Right lobe of liver (tissue), 6 donors: ENCODE measurements at regions not wholly inside any gene's neighbourhood (a gene's known extent, or its start where the extent isn't known, plus 50 kb on each side); places are given as distances from the start of the nearest gene placed in this dataset.

ENCODE experiments used
- ATAC-seq, 4 donors: fragments of 200-7000 bp; cut with Tn5 transposase; one replicate each; pipeline ENCODE4 v1.9.1; 2020; ENCODE audit warnings: mild to moderate bottlenecking in 4 of 4, moderate library complexity in 4 of 4
- DNase-seq, 3 donors: peaks; one replicate each; pipeline ENCODE4 v3.0.0-alpha.2; 2020
- H3K27ac ChIP-seq, 3 donors: fragments of 200-600 bp; one replicate each; pipeline ENCODE4 v1.8.0; 2022
- H3K27me3 ChIP-seq, 2 donors: fragments of 200-600 bp; one replicate each; pipeline ENCODE4 v1.8.0; 2022
- H3K36me3 ChIP-seq, 4 donors: fragments of 200-600 bp; sonication (generic) in 1 of 4; one replicate each; pipeline versions ENCODE4 v1.5.1 to v1.8.0; 2017 to 2022; ENCODE audit warnings: control low read depth in 1 of 4
- H3K4me1 ChIP-seq, 4 donors: fragments of 200-600 bp; sonication (generic) in 1 of 4; one replicate each; pipeline versions ENCODE4 v1.5.1 to v1.8.0; 2017 to 2022; ENCODE audit warnings: control low read depth in 1 of 4
- H3K4me3 ChIP-seq, 3 donors: fragments of 200-600 bp; one replicate each; pipeline ENCODE4 v1.8.0; 2022
- H3K9me3 ChIP-seq, 4 donors: fragments of 200-600 bp; sonication (generic) in 1 of 4; one replicate each; pipeline versions ENCODE4 v1.5.1 to v1.8.0; 2017 to 2022; ENCODE audit warnings: control low read depth in 1 of 4
- CTCF ChIP-seq, 4 donors: fragments of 200-600 bp in 3 of 4; fragments of 450-650 bp in 1 of 4; IDR thresholded peaks; one replicate each; pipeline versions ENCODE4 v1.5.1 to v1.8.0; 2016 to 2022; ENCODE audit warnings: antibody characterized with exemption in 4 of 4, mild to moderate bottlenecking in 2 of 4
- POLR2A ChIP-seq: fragments of 450-650 bp; IDR thresholded peaks from one replicate; pipeline ENCODE4 v1.6.1; 2017; ENCODE audit warnings: antibody characterized with exemption, mild to moderate bottlenecking
- WGBS: methylation state at CpG from one replicate; pipeline ENCODE4 v1.1.6; 2018; ENCODE audit warnings: low coverage, low lambda C conversion rate; ENCODE audit not compliant: insufficient coverage; ENCODE audit errors: missing lambda C conversion rate; 5-methylcytosine and 5-hydroxymethylcytosine counted together
- intact Hi-C, 2 donors: fragments of 100-400 bp; cut with DNase I; formaldehyde crosslinking; loops; one replicate each; pipeline versions ENCODE4 v1.11.2 to v1.14.1; 2022
- donor health status: DM: no; HTN: yes; CAD: no.
- donor health status: DM: no; HTN: no; CAD: no.
- donor health status: DM: no; HTN: no; CAD: no.
- donor health status: DM: no; HTN: yes; CAD: no.
- donor health status: DM: no; HTN: yes; CAD: no.

- ATAC-seq (no peak), DNase-seq (no peak)
- Histone ChIP-seq H3K4me1 (no peaks in the 10 kb centered on the region), H3K4me3 (no peak overlapping the region), H3K27me3 (no peaks in the 10 kb centered on the region), H3K27ac (no peak overlapping the region), H3K36me3 (no peaks in the 10 kb centered on the region), H3K9me3 (no peaks in the 10 kb centered on the region)
- intact Hi-C loops, result no loop called here
- TF ChIP-seq POLR2A, result no peak
- TF ChIP-seq CTCF (IDR thresholded peaks at IDR 0.05), result no peak
These were observed 181.0 kb upstream of the RSPO3 start for GRCh38 chr6:126937426-126937825.

GRCh38 chr6:126939784-126940183 is 178.7 kb upstream of the RSPO3 start:
- no peaks in the 10 kb centered on the region for H3K4me1 ChIP-seq
- intact Hi-C loops, result no loop called here
- no peaks in the 10 kb centered on the region for H3K36me3 ChIP-seq
- no peak overlapping the region for H3K4me3 ChIP-seq
- ATAC-seq (no peak), DNase-seq (no peak)
- H3K27ac ChIP-seq, result no peak overlapping the region
- 56% methylated on average over 3 of the region's 3 CpGs for WGBS
- H3K9me3 ChIP-seq, result no peaks in the 10 kb centered on the region
- no peaks in the 10 kb centered on the region for H3K27me3 ChIP-seq
- TF ChIP-seq CTCF (IDR thresholded peaks at IDR 0.05), result no peak
- no peak for TF ChIP-seq POLR2A

GRCh38 chr6:126941751-126942150 is 176.7 kb upstream of the RSPO3 start:
- no peak for ATAC-seq
- no peaks in the 10 kb centered on the region for H3K36me3 ChIP-seq
- H3K4me1 ChIP-seq, result no peaks in the 10 kb centered on the region
- TF ChIP-seq POLR2A (no peak), CTCF (IDR thresholded peaks at IDR 0.05) (no peak)
- no peaks in the 10 kb centered on the region for H3K9me3 ChIP-seq
- H3K27me3 ChIP-seq, result no peaks in the 10 kb centered on the region
- WGBS, result 46% methylated on average over 1 of the region's 1 CpG
- DNase-seq, result no peak
- H3K4me3 ChIP-seq, result no peak overlapping the region
- intact Hi-C loops, result no loop called here
- H3K27ac ChIP-seq, result no peak overlapping the region

GRCh38 chr6:126944512-126944911 is 174.0 kb upstream of the RSPO3 start:
- TF ChIP-seq CTCF (IDR thresholded peaks at IDR 0.05), result no peak
- TF ChIP-seq POLR2A, result no peak
- H3K4me3 ChIP-seq, result no peak overlapping the region
- no peaks in the 10 kb centered on the region for H3K4me1 ChIP-seq
- ATAC-seq, result no peak
- WGBS, result 42% methylated on average over 5 of the region's 5 CpGs
- H3K9me3 ChIP-seq, result no peaks in the 10 kb centered on the region
- intact Hi-C loops, result no loop called here
- H3K27me3 ChIP-seq, result no peaks in the 10 kb centered on the region
- no peak overlapping the region for H3K27ac ChIP-seq
- no peak for DNase-seq
- H3K36me3 ChIP-seq, result no peaks in the 10 kb centered on the region

- DNase-seq, result no peak
- Histone ChIP-seq H3K36me3 (no peaks in the 10 kb centered on the region), H3K9me3 (no peaks in the 10 kb centered on the region), H3K27me3 (no peaks in the 10 kb centered on the region), H3K4me3 (no peak overlapping the region), H3K27ac (no peak overlapping the region), H3K4me1 (no peaks in the 10 kb centered on the region)
- no peak for ATAC-seq
- 56% methylated on average over 4 of the region's 4 CpGs for WGBS
- TF ChIP-seq POLR2A (no peak), CTCF (IDR thresholded peaks at IDR 0.05) (no peak)
- intact Hi-C loops, result no loop called here
These were observed 173.3 kb upstream of the RSPO3 start for GRCh38 chr6:126945150-126945685.
